GM19397 (cell line): ENCODE measurements at regions not wholly inside any gene's neighbourhood (a gene's known extent, or its start where the extent isn't known, plus 50 kb on each side); places are given as distances from the start of the nearest gene placed in this dataset.

ENCODE experiments used
- ATAC-seq: cut with Tn5 transposase; IDR thresholded peaks from one replicate; pipeline ENCODE4 v1.9.1; 2021; ENCODE audit warnings: mild to moderate bottlenecking, moderate library complexity; ENCODE audit not compliant: unreplicated experiment

GRCh38 chr2:7574385-7574784, 657.2 kb downstream of the RNF144A start:
- no peak for ATAC-seq

- no peak for ATAC-seq
Measured at GRCh38 chr2:7577769-7578168, 660.6 kb downstream of the RNF144A start.

GRCh38 chr2:7584017-7584416, 666.8 kb downstream of the RNF144A start:
- no peak for ATAC-seq

GRCh38 chr2:7586898-7587297, 669.7 kb downstream of the RNF144A start:
- ATAC-seq = no peak

- no peak for ATAC-seq
Measured at GRCh38 chr2:7588295-7588694, 671.1 kb downstream of the RNF144A start.

GRCh38 chr2:7592618-7593140, 675.5 kb downstream of the RNF144A start:
- no peak for ATAC-seq

GRCh38 chr2:7593360-7593759, 676.1 kb downstream of the RNF144A start:
- no peak for ATAC-seq

- no peak for ATAC-seq
Measured at GRCh38 chr2:7594211-7594610, 677.0 kb downstream of the RNF144A start.

DNA sequence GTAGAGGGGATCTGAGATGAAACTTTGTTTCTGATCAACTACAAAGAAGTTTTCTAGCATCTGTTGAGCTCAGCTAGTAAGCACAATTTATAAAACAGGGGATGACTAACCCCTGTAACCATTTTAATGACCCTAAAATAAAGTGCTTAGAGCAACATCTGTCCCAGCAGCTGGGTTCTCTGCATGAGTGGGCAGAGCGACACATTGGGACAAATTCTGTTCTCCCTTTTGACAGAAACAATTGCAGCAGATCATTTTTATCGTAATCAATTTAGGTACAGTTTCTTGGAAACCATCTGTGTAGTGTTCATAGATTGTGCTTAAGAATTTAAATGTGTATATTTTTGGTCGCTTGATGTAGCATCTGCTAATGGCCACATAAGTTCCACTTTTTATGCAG, 678.0 kb downstream of the RNF144A start:
- ATAC-seq = no peak

- ATAC-seq = no peak
Measured at GRCh38 chr2:7598402-7598801, 681.2 kb downstream of the RNF144A start.

DNA sequence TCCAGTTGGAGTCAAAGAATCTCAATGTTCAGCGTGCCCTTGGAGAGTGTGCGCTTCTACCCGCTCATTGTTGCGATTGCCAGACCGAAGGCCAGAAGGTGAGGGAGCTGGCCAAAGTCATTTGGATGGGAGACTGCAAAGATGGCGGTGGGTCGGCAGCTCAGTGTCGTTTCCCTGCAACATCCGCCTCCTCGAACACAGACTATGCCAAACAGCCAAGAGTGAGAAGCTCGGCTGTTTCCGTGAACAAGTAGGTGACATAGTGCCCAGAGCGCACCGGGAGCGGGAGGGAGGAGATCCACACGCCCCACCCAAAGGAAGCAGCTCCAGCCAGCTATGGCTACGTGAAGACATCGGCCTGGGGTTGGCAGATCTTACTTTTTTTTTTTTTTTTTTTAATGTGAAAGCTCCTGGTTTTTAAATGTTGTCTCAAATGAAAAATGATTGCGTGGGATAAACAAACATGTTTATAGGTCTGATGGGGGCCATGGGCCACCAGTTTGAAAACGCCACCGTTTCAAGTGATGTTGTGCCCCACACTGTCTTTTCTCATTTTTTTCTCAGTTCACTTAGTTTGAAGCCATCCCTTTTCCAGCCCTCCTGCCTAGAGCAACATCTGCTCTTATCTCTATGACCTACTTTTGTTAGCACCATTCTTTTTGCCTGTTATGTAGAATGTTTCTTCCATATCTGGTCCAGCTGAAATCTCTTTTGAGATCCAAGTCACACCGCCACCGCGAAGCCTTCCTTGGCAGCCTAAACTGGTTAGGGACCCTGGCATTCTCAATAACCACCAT, 682.4 kb downstream of the RNF144A start:
- no peak for ATAC-seq

DNA sequence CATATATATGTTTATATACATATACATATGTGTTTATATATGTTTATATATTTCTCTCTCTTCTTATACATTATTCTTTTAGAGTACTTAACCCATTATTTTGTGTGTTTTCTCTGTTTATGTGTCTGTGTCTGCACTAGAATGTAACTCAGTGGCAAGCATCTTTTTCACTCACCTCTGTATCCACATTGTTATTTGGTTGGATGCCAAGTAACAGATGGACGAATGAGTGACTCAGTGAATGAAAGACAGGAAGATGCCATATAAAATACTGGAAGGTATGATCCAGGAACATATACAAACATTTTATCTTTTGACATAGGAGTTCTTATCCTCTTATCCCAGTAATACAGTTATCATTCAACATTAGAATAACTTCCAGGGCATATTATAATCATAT, 684.8 kb downstream of the RNF144A start:
- no peak for ATAC-seq

DNA sequence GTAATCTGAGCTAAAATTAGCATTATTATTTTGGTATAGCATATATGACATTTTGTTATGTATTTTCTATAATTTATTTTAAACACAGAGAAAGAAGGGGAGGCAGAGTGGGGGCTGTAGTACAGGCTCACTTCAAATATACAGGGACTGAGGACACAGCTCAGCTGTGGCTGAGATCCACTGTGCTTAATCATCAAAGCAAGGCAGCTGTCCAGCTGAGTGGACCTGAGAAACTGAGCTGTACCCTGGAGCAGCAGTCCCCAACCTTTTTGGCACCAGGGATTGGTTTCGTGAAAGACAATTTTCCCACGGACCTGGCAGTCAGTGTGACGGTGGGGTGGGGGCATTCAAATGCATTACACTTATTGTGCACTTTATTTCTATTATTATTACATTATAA, 687.2 kb downstream of the RNF144A start:
- ATAC-seq = no peak

GRCh38 chr2:7607441-7608173, 690.4 kb downstream of the RNF144A start:
- ATAC-seq = no peak

DNA sequence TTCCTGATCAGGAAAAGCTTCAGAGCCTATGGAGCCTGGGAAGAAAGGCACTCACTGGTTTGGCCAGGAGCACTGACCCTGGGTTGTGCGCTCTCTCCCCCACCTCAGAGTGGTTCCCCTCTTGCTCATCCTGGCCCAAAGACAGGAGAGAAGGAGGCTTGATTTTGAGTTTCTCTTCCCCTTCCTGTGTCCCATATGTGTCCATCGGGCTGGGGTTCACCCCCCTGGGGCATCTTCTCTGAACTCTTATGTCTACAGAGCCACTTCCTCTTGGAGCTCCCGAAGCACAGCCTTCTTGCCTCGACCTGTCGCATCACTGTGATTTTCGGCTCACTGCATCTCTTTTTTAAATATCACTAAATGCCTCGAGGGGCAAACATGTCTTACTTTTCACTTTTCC, 692.3 kb downstream of the RNF144A start:
- no peak for ATAC-seq

DNA sequence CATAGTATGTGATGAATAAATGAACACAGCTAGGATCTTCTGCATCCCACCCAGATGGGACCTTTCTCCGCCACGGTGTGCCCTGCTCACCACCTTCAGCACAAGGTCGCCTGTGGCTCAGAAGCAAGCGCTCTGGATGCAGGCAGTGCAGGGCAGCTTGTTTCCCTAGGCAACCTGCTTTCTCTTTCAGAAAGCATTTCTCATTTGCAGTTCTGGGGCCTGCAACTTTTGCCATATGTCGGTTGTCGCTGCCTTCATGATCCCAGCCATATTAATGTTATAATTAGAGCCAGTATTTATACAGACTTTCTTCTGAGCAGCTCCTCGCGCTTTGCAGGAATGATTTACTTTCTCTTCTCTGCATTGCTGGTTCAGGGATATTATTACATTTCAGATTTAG, 692.8 kb downstream of the RNF144A start:
- ATAC-seq = no peak

DNA sequence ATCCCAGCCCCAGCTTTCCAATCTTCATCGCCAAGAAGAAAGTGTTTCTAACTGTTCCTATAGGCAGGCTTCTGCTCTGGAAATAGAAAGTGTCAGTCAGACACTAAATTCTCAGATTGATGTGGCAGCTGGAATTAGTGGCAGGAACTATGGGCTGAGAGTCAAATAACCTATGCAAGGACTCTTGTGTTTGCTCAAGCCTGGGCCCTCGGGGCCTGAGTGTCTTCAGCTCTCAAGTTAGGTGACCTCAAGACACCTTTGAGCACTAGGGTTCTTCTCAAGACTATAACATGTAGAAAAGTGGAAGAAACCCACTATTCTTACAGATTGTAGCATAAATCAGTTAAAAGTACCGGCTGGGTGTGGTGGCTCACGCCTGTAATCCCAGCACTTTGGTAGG, 694.5 kb downstream of the RNF144A start:
- no peak for ATAC-seq

DNA sequence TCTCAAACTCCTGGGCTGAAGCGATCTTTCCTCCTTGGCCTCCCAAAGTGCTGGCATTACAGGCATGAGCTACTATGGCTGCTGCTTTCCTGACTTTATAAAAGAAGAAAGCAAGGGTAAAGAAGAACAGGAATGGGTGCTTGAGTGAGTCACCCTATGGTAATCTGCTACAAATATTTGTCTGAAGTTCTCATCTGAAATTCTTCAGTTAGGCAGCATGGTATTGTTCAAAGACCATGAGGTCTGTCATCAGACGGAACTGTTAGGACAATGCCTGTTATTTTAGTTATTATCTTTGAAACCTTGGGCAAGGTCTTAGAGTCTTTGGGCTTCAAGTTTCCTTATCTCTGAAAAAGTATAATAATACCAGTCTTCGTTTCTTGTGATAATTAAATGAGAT, 695.8 kb downstream of the RNF144A start:
- ATAC-seq = no peak

DNA sequence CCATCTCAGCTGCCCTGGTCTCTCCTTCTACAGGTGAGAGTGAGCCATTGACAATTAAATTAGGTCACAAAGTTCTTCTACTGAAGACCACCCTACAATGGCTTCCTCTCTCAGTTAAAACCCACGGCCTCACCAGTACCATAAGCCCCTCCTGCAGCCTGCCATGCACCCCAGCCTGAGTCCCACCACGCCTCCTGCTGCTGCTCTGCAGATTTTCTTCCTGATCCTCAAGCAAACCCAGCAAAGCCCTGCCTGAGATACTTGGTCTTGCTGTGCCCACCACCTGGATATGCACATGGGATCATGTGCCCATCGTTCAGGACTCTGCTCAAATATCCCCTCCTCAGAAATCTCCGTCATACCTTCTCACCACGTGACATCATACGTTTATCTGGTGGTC, 696.6 kb downstream of the RNF144A start:
- ATAC-seq = no peak

- ATAC-seq = no peak
Measured at GRCh38 chr2:7618031-7618430, 700.8 kb downstream of the RNF144A start.

DNA sequence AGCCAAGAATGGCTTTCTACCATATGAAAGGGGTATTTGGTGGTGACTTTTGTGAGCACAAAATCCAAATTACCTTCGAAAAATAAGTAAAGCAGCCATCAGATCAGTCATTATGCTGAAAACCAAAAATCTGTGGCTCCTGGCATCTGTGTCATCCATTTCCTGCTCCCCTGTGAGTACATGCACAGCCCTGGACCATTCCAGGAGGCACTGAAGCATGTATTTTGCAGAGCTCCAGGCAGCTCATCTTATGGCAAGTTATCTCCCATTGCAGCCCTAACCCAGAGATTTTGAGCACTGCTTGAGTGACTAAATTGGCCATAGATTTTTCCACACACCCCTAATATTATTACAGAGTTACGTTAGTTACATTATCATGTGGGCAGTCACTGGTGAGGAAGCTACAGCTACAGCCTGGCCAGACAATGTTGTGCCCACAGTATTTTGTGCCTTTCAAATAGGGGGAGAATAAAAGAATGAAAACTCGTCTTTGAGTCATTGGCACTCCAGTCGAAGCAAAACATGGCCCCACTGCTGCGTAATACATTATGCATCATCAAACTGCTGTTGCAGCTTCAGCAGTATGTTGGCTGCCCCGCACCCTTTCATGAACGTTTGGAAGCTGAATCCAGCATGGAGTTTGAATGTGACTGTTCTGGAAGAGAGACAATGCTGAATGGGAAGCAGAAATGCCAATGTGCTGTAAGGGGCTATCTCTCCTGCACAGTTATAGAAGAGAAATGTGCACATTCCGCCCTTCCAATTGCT, 702.2 kb downstream of the RNF144A start:
- ATAC-seq = no peak
